Body of pancreas (tissue), 4 donors: ENCODE measurements at regions not wholly inside any gene's neighbourhood (a gene's known extent, or its start where the extent isn't known, plus 50 kb on each side); places are given as distances from the start of the nearest gene placed in this dataset.
"Not testable (repeated sequence)": the region's sequence is repeated elsewhere in the genome, so short reads cannot be mapped to it uniquely, and the experiment has no call there.

Experiments
- POLR2A ChIP-seq, 3 donors: fragments of 450-650 bp; IDR thresholded peaks; one replicate each; pipeline ENCODE4 v1.6.1; 2016; ENCODE audit warnings: antibody characterized with exemption in 3 of 3, mild to moderate bottlenecking in 2 of 3
- TF ChIP-seq, protein P1 (sequence below), 7 experiments: fragments of 450-650 bp in 4 of 7; fragments of 200-600 bp in 3 of 7; sonication (generic) in 3 of 7; IDR thresholded peaks; one replicate each; pipeline ENCODE4 v1.5.1; 2016 to 2019; ENCODE audit warnings: antibody characterized with exemption in 7 of 7

DNA sequence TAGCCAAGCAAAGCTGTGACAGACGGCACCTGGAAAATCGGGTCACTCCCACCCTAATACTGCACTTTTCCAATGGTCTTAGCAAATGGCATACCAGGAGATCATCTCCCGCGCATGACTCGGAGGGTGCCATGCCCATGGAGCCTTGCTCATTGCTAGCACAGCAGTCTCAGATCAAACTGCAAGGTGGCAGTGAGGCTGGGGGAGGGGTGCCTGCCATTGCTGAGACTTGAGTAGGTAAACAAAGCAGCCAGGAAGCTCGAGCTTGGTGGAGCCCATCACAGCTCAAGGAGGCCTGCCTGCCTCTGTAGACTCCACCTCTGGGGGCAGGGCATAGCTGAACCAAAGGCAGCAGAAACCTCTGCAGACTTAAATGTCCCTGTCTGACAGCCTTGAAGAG, 113.1 kb upstream of the CLDN18 start:
- TF ChIP-seq, protein P1, sequence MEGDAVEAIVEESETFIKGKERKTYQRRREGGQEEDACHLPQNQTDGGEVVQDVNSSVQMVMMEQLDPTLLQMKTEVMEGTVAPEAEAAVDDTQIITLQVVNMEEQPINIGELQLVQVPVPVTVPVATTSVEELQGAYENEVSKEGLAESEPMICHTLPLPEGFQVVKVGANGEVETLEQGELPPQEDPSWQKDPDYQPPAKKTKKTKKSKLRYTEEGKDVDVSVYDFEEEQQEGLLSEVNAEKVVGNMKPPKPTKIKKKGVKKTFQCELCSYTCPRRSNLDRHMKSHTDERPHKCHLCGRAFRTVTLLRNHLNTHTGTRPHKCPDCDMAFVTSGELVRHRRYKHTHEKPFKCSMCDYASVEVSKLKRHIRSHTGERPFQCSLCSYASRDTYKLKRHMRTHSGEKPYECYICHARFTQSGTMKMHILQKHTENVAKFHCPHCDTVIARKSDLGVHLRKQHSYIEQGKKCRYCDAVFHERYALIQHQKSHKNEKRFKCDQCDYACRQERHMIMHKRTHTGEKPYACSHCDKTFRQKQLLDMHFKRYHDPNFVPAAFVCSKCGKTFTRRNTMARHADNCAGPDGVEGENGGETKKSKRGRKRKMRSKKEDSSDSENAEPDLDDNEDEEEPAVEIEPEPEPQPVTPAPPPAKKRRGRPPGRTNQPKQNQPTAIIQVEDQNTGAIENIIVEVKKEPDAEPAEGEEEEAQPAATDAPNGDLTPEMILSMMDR (IDR thresholded peaks at IDR 0.05): not testable (repeated sequence)
- TF ChIP-seq POLR2A (IDR thresholded peaks at IDR 0.05): not testable (repeated sequence)
